ENCODE measurements at regions not wholly inside any gene's neighbourhood (a gene's known extent, or its start where the extent isn't known, plus 50 kb on each side); places are given as distances from the start of the nearest gene placed in this dataset.

GRCh38 chr14:76313852-76314251 lies 62.1 kb upstream of the ESRRB start:
- no peak for DNase-seq
- no peak overlapping the region for H3K4me3 ChIP-seq (ENCODE audit: low read depth, low read length)
- no peak for TF ChIP-seq CTCF (IDR thresholded peaks at IDR 0.05; ENCODE audit: low read depth, low read length, missing control alignments)
- peaks cover 10% of the 10 kb centered on the region for H3K27me3 ChIP-seq (replicated peaks)
- no peaks in the 10 kb centered on the region for H3K36me3 ChIP-seq (replicated peaks)
- H3K27ac ChIP-seq: no peak overlapping the region
- in situ Hi-C loops (cut with HindIII; ENCODE audit: low pct_ligation_motif_present, low sequenced_read_pairs): no loop called here

- TF ChIP-seq CTCF (IDR thresholded peaks at IDR 0.05; ENCODE audit: low read depth, low read length, missing control alignments): no peak
- in situ Hi-C loops (cut with HindIII; ENCODE audit: low pct_ligation_motif_present, low sequenced_read_pairs): no loop called here
- H3K4me3 ChIP-seq (ENCODE audit: low read depth, low read length): no peak overlapping the region
- no peak for DNase-seq
- no peaks in the 10 kb centered on the region for H3K36me3 ChIP-seq (replicated peaks)
- H3K27me3 ChIP-seq (replicated peaks): peaks cover 10% of the 10 kb centered on the region
- H3K27ac ChIP-seq: no peak overlapping the region
Measured at GRCh38 chr14:76314521-76315034, 61.4 kb upstream of the ESRRB start.

- no peak for DNase-seq
- in situ Hi-C loops (cut with HindIII; ENCODE audit: low pct_ligation_motif_present, low sequenced_read_pairs): no loop called here
- Histone ChIP-seq H3K27me3 (replicated peaks) (no peaks in the 10 kb centered on the region), H3K4me3 (ENCODE audit: low read depth, low read length) (no peak overlapping the region), H3K36me3 (replicated peaks) (no peaks in the 10 kb centered on the region), H3K27ac (no peak overlapping the region)
- TF ChIP-seq CTCF (IDR thresholded peaks at IDR 0.05; ENCODE audit: low read depth, low read length, missing control alignments): no peak
Measured at GRCh38 chr14:76320486-76320885, 55.5 kb upstream of the ESRRB start.

- no peak for TF ChIP-seq CTCF (IDR thresholded peaks at IDR 0.05; ENCODE audit: low read depth, low read length, missing control alignments)
- in situ Hi-C loops (cut with HindIII; ENCODE audit: low pct_ligation_motif_present, low sequenced_read_pairs): no loop called here
- H3K27me3 ChIP-seq (replicated peaks): no peaks in the 10 kb centered on the region
- no peaks in the 10 kb centered on the region for H3K36me3 ChIP-seq (replicated peaks)
- no peak for DNase-seq
- no peak overlapping the region for H3K27ac ChIP-seq
- no peak overlapping the region for H3K4me3 ChIP-seq (ENCODE audit: low read depth, low read length)
Measured at GRCh38 chr14:76320975-76321374, 55.0 kb upstream of the ESRRB start.

GRCh38 chr14:76322594-76323220 lies 53.2 kb upstream of the ESRRB start:
- TF ChIP-seq CTCF (IDR thresholded peaks at IDR 0.05; ENCODE audit: low read depth, low read length, missing control alignments): no peak
- H3K4me3 ChIP-seq (ENCODE audit: low read depth, low read length): no peak overlapping the region
- H3K27ac ChIP-seq: no peak overlapping the region
- H3K27me3 ChIP-seq (replicated peaks): no peaks in the 10 kb centered on the region
- in situ Hi-C loops (cut with HindIII; ENCODE audit: low pct_ligation_motif_present, low sequenced_read_pairs): no loop called here
- DNase-seq: no peak
- no peaks in the 10 kb centered on the region for H3K36me3 ChIP-seq (replicated peaks)

Measured in brain microvascular endothelial cell (primary cell).